Muscle of leg (tissue), 3 donors: ENCODE measurements at regions not wholly inside any gene's neighbourhood (a gene's known extent, or its start where the extent isn't known, plus 50 kb on each side); places are given as distances from the start of the nearest gene placed in this dataset.

Experiments
- DNase-seq: peaks from one replicate; pipeline ENCODE4 v3.0.0; 2013
- H3K27ac ChIP-seq: one replicate; pipeline ENCODE4 v1.5.1; 2013; ENCODE audit warnings: mild to moderate bottlenecking, low read length, control low read depth
- H3K27me3 ChIP-seq: one replicate; pipeline ENCODE4 v1.6.1; 2013; ENCODE audit warnings: low read length; ENCODE audit not compliant: control insufficient read depth, insufficient read depth
- H3K36me3 ChIP-seq: one replicate; pipeline ENCODE4 v1.6.1; 2013; ENCODE audit warnings: low read length; ENCODE audit not compliant: control insufficient read depth, insufficient read depth
- H3K4me1 ChIP-seq: one replicate; pipeline ENCODE4 v1.6.1; 2013; ENCODE audit warnings: low read length; ENCODE audit not compliant: control insufficient read depth, insufficient read depth
- H3K4me3 ChIP-seq: one replicate; pipeline ENCODE4 v1.5.1; 2013; ENCODE audit warnings: low read length, control low read depth
- H3K9me3 ChIP-seq: replicated peaks from 2 replicates; pipeline ENCODE4 v1.6.1; 2013; ENCODE audit warnings: low read depth, low read length; ENCODE audit not compliant: control insufficient read depth
- WGBS: methylation state at CpG from one replicate; pipeline ENCODE4 v1.1.5; 2013; ENCODE audit warnings: missing lambda C conversion rate; ENCODE audit not compliant: insufficient coverage; 5-methylcytosine and 5-hydroxymethylcytosine counted together

GRCh38 chr5:31100047-31100575, 93.4 kb upstream of the CDH6 start:
- Histone ChIP-seq H3K27me3 (no peaks in the 10 kb centered on the region), H3K4me3 (no peak overlapping the region), H3K27ac (no peak overlapping the region), H3K9me3 (no peaks in the 10 kb centered on the region), H3K36me3 (no peaks in the 10 kb centered on the region), H3K4me1 (no peaks in the 10 kb centered on the region)
- no peak for DNase-seq
- WGBS: no CpG with 5 or more reads among the region's 6 CpGs

DNA sequence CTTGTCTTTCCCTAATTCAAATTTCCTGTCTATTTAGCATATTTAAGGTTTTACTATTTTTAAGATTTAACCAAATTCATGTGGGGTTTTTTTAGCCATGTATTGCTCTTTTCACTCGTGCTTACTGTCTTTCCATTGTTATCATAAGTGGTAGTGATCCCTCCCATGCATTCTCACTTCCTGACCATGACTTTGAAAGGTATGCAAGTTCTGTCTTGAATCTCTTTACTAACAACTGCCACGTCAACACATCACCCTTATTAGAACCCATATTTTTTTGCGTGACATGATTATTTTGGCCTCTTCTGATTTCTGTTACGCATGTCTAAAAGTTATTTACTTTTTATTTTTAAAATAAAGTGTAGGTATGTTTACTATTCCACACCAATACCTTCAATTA, 94.7 kb upstream of the CDH6 start:
- Histone ChIP-seq H3K27ac (no peak overlapping the region), H3K27me3 (no peaks in the 10 kb centered on the region), H3K36me3 (no peaks in the 10 kb centered on the region), H3K9me3 (no peaks in the 10 kb centered on the region), H3K4me3 (no peak overlapping the region), H3K4me1 (no peaks in the 10 kb centered on the region)
- no CpG with 5 or more reads among the region's 4 CpGs for WGBS
- DNase-seq: no peak

DNA sequence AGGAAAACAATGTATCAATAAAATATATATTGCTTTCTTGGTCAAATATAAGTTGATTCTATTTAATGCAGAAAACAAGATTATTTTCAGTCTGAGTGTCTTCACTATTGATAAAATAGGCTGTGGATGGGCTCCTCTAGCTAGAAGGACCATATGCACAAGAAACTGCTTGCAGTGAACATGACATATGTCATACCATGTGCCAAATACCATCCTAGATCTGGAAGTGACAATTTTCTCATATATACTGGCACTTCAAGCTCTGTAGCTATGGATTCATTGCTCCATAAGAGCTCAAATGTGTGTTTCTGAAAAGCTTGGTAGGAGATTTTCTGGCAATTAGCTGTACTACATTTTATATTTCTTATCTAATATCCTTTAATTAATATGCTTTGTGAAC, 95.6 kb upstream of the CDH6 start:
- Histone ChIP-seq H3K36me3 (no peaks in the 10 kb centered on the region), H3K9me3 (no peaks in the 10 kb centered on the region)

GRCh38 chr5:31096238-31096865, 97.1 kb upstream of the CDH6 start:
- WGBS: 83% methylated on average over 2 of the region's 5 CpGs
- Histone ChIP-seq H3K27me3 (no peaks in the 10 kb centered on the region), H3K4me1 (no peaks in the 10 kb centered on the region), H3K4me3 (no peak overlapping the region), H3K36me3 (no peaks in the 10 kb centered on the region), H3K9me3 (no peaks in the 10 kb centered on the region), H3K27ac (no peak overlapping the region)
- DNase-seq: peak; percentile 12

More for the DNA sequence above, 95.6 kb upstream of the CDH6 start:
- no peaks in the 10 kb centered on the region for H3K4me1 ChIP-seq
- H3K27me3 ChIP-seq: no peaks in the 10 kb centered on the region
- DNase-seq: no peak
- no peak overlapping the region for H3K4me3 ChIP-seq
- H3K27ac ChIP-seq: no peak overlapping the region

- WGBS: no CpG with 5 or more reads among the region's 1 CpG
- Histone ChIP-seq H3K27ac (no peak overlapping the region), H3K4me1 (no peaks in the 10 kb centered on the region), H3K36me3 (no peaks in the 10 kb centered on the region), H3K9me3 (no peaks in the 10 kb centered on the region), H3K4me3 (no peak overlapping the region), H3K27me3 (no peaks in the 10 kb centered on the region)
- no peak for DNase-seq
Observed at GRCh38 chr5:31095796-31096195, 97.7 kb upstream of the CDH6 start.

DNA sequence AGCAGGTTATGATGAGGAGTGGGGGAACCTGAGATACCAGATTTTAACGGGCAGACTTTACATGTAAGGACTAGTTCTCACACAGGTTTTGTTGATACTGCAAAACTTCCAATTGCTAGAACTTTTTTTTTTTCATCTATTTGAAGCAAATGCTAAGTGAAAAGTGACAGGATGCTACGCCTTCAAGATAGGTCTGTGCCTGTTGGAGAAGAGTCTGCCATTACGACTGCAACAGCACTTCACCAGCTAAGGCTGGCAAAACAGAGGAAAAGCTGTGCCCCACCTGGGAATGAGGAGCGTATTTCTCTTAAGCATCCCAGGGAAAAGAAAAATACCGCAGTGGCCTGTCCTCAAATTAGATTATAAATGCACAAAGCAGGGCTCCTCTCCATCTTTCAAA, 102.0 kb upstream of the CDH6 start:
- no peak for DNase-seq
- no peaks in the 10 kb centered on the region for H3K27me3 ChIP-seq
- no peaks in the 10 kb centered on the region for H3K4me1 ChIP-seq
- 94% methylated on average over 3 of the region's 5 CpGs for WGBS
- no peaks in the 10 kb centered on the region for H3K9me3 ChIP-seq
- H3K27ac ChIP-seq: no peak overlapping the region
- H3K4me3 ChIP-seq: no peak overlapping the region
- H3K36me3 ChIP-seq: no peaks in the 10 kb centered on the region

GRCh38 chr5:31090467-31090866, 103.0 kb upstream of the CDH6 start:
- no peaks in the 10 kb centered on the region for H3K4me1 ChIP-seq
- DNase-seq: no peak
- WGBS: 91% methylated on average over 3 of the region's 3 CpGs
- no peak overlapping the region for H3K4me3 ChIP-seq
- H3K27me3 ChIP-seq: no peaks in the 10 kb centered on the region
- H3K9me3 ChIP-seq: no peaks in the 10 kb centered on the region
- H3K36me3 ChIP-seq: no peaks in the 10 kb centered on the region
- H3K27ac ChIP-seq: no peak overlapping the region

- Histone ChIP-seq H3K27me3 (no peaks in the 10 kb centered on the region), H3K4me1 (no peaks in the 10 kb centered on the region), H3K4me3 (no peak overlapping the region), H3K9me3 (no peaks in the 10 kb centered on the region), H3K36me3 (no peaks in the 10 kb centered on the region), H3K27ac (no peak overlapping the region)
- DNase-seq: no peak
- 46% methylated on average over 4 of the region's 5 CpGs for WGBS
Observed at GRCh38 chr5:31086839-31087415, 106.6 kb upstream of the CDH6 start.

DNA sequence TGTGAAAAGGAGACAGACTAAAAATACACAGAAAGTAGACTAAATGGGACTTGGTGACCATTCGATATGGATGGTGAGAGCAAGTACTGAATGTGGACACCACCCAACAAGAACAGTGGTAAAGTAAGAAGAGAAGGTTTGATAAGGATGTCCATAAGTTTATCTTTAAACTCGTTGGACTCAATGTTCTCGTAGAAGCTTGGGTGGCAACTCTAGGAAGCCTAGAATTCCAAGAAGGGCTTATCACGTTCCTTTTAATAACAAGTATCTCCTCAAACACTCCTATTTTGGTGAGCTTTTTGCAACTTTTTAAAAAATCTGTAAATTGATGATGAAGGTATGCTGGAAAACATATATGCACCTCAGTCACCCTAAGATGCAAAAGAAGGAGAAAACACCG, 108.6 kb upstream of the CDH6 start:
- Histone ChIP-seq H3K27me3 (no peaks in the 10 kb centered on the region), H3K27ac (no peak overlapping the region), H3K36me3 (no peaks in the 10 kb centered on the region), H3K4me1 (no peaks in the 10 kb centered on the region), H3K4me3 (no peak overlapping the region), H3K9me3 (no peaks in the 10 kb centered on the region)
- DNase-seq: no peak
- no CpG with 5 or more reads among the region's 5 CpGs for WGBS

- no peaks in the 10 kb centered on the region for H3K36me3 ChIP-seq
- H3K27me3 ChIP-seq: no peaks in the 10 kb centered on the region
- no peak overlapping the region for H3K27ac ChIP-seq
- WGBS: 100% methylated on average over 1 of the region's 2 CpGs
- H3K9me3 ChIP-seq: no peaks in the 10 kb centered on the region
- no peaks in the 10 kb centered on the region for H3K4me1 ChIP-seq
- H3K4me3 ChIP-seq: no peak overlapping the region
- no peak for DNase-seq
Observed at GRCh38 chr5:31083364-31083763, 110.1 kb upstream of the CDH6 start.

GRCh38 chr5:31079668-31080067, 113.8 kb upstream of the CDH6 start:
- Histone ChIP-seq H3K4me3 (no peak overlapping the region), H3K36me3 (no peaks in the 10 kb centered on the region), H3K27me3 (no peaks in the 10 kb centered on the region), H3K9me3 (no peaks in the 10 kb centered on the region), H3K4me1 (no peaks in the 10 kb centered on the region), H3K27ac (no peak overlapping the region)
- no CpG with 5 or more reads among the region's 2 CpGs for WGBS
- DNase-seq: no peak
